ENCODE measurements at regions not wholly inside any gene's neighbourhood (a gene's known extent, or its start where the extent isn't known, plus 50 kb on each side); places are given as distances from the start of the nearest gene placed in this dataset.

GRCh38 chr2:60634438-60634837, 81.0 kb upstream of the BCL11A start:
- no peak for DNase-seq
- TF ChIP-seq GATA1 (IDR thresholded peaks at IDR 0.05; ENCODE audit: low read depth, low read length) (no peak), POLR2A (IDR thresholded peaks at IDR 0.05; ENCODE audit: low read length) (no peak)

DNA sequence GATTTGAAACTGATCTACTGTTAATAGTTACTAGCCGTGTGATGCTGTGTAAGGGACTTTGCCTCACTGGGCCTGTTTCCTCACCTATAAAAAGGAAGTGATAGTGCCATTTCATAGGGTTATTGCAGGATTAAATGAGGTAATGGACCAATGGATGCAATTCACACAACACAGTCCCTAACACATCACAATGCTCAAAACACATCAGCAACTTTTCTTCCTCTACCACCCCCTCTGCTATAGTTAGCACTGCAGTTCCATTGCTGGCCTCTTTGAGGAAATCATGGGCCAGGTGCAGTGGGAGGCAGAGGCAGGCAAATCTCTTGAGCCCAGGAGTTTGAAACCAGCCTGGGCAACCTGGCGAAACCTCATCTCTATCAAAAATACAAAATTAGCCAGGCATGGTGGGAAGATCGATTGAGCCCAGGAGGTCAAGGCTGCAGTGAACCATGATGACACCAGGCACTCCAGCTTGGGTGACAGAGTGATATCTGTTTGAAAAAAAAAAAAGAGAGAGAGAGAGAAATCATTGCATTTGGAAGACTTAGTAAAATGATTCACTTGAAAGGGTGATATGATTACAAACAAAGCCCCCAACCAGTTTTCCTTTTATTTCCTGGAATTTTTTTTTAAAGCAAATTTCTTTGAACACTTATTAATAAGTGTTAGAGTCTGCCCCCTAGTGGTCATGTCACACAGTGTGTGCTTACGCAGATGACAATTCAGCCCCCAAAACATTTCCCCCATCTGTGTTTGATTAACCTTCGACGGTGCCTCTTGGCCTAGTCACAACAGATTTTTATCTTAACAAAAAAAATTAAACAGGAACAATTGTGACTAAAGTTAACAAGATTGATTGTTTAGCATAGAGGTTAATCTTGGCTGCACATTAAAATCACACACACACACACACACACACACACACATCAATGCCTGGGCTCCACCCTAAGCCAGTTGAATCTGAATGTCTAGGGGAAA, 88.6 kb upstream of the BCL11A start:
- no peak for TF ChIP-seq POLR2A (IDR thresholded peaks at IDR 0.05; ENCODE audit: low read length)
- no peak for TF ChIP-seq GATA1 (IDR thresholded peaks at IDR 0.05; ENCODE audit: low read depth, low read length)
- DNase-seq, result peak; percentile 57 to 77

GRCh38 chr2:60643747-60644146, 90.3 kb upstream of the BCL11A start:
- no peak for TF ChIP-seq GATA1 (IDR thresholded peaks at IDR 0.05; ENCODE audit: low read depth, low read length)
- TF ChIP-seq POLR2A (IDR thresholded peaks at IDR 0.05; ENCODE audit: low read length), result no peak
- DNase-seq, result no peak

GRCh38 chr2:60644951-60645350, 91.5 kb upstream of the BCL11A start:
- no peak for DNase-seq
- TF ChIP-seq POLR2A (IDR thresholded peaks at IDR 0.05; ENCODE audit: low read length) (no peak), GATA1 (IDR thresholded peaks at IDR 0.05; ENCODE audit: low read depth, low read length) (no peak)

- TF ChIP-seq GATA1 (IDR thresholded peaks at IDR 0.05; ENCODE audit: low read depth, low read length) (no peak), POLR2A (IDR thresholded peaks at IDR 0.05; ENCODE audit: low read length) (no peak)
Measured at GRCh38 chr2:60648191-60648590, 94.7 kb upstream of the BCL11A start.

GRCh38 chr2:60649721-60650120, 96.3 kb upstream of the BCL11A start:
- TF ChIP-seq GATA1 (IDR thresholded peaks at IDR 0.05; ENCODE audit: low read depth, low read length) (no peak), POLR2A (IDR thresholded peaks at IDR 0.05; ENCODE audit: low read length) (no peak)
- DNase-seq, result no peak

More at GRCh38 chr2:60648191-60648590, 94.7 kb upstream of the BCL11A start:
- no peak for DNase-seq

DNA sequence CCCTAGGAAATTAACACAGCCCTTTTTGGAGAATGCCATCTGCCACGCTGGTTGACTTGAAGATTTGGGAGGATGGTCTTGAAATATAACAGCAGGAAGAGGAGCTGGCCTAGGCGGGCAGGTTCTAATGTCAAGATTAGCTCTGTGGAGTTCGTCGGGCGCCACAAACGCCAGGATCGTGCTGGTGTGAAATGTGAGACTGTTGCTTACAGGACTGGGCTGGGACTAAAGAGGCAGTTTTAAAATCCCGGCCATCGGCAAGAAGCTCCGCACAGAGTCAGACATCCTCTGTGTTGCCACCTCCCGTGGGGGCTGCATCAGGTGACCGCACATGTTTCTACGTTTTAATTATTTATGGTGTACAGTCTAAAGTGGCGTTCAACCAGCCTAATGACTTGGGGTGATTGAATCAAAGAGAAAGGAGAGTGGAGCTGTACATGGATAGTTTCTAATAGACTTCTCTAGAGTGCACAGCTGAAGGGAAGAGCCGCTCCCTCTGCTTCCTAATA, 99.4 kb upstream of the BCL11A start:
- DNase-seq, result no peak
- TF ChIP-seq POLR2A (IDR thresholded peaks at IDR 0.05; ENCODE audit: low read length), result no peak
- TF ChIP-seq GATA1 (IDR thresholded peaks at IDR 0.05; ENCODE audit: low read depth, low read length), result no peak

DNA sequence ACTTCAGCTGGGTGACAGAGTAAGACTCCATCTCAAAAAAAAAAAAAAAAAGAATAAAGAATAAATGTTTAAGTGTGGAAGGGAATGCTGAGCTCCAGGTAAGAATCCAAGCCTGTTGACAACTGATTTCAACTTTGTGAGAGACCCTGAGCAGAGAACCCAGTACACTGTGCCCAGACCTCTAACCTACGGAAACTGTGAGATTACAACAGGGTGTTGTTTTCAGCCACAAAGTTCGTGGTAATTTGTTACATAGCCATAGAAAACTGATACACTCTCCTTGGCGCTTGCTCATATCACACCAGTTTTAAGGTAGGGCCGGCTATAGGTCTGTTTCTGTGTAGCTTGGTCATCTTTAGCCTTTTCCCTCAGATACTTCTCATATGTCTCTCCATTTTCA, 98.4 kb upstream of the PAPOLG start:
- TF ChIP-seq POLR2A (IDR thresholded peaks at IDR 0.05; ENCODE audit: low read length), result no peak
- TF ChIP-seq GATA1 (IDR thresholded peaks at IDR 0.05; ENCODE audit: low read depth, low read length), result no peak
- DNase-seq, result no peak

GRCh38 chr2:60659026-60659425, 97.0 kb upstream of the PAPOLG start:
- no peak for TF ChIP-seq GATA1 (IDR thresholded peaks at IDR 0.05; ENCODE audit: low read depth, low read length)
- no peak for TF ChIP-seq POLR2A (IDR thresholded peaks at IDR 0.05; ENCODE audit: low read length)
- DNase-seq, result no peak

DNA sequence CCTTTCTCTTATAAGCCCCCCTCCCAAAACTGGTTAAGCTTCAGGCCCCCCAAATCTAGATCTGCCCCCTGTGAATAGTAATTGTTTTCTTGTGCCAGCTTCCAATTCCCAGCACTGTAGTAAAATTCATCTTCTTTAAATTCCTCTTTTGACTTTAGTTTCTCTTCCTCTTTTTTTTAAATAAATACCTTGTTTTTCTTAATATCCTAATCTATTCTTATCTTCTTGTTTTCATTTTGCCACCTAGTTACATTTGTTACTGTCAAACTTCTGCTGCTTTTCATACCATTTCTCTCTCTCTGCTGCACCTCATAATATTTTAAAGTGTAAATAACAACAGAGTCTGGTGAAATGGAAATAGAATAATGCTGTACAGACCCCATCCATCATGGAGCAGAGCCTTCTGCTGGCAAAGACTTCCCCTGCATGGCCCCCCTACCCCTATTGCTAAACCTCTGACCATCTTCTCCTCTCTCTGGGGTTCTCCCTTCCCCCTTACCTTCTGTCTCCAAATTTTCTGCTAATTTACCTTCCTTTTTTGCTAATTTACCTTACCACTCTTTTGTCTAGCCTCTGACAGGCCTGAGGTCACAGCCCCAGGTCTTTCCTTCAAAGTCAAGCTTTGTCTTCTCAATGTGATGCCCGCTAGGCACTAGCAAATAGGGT, 94.9 kb upstream of the PAPOLG start:
- DNase-seq, result no peak

GRCh38 chr2:60662781-60663180, 93.3 kb upstream of the PAPOLG start:
- no peak for DNase-seq
- no peak for TF ChIP-seq GATA1 (IDR thresholded peaks at IDR 0.05; ENCODE audit: low read depth, low read length)
- no peak for TF ChIP-seq POLR2A (IDR thresholded peaks at IDR 0.05; ENCODE audit: low read length)

More for the DNA sequence above, 94.9 kb upstream of the PAPOLG start:
- TF ChIP-seq GATA1 (IDR thresholded peaks at IDR 0.05; ENCODE audit: low read depth, low read length) (no peak), POLR2A (IDR thresholded peaks at IDR 0.05; ENCODE audit: low read length) (no peak)

DNA sequence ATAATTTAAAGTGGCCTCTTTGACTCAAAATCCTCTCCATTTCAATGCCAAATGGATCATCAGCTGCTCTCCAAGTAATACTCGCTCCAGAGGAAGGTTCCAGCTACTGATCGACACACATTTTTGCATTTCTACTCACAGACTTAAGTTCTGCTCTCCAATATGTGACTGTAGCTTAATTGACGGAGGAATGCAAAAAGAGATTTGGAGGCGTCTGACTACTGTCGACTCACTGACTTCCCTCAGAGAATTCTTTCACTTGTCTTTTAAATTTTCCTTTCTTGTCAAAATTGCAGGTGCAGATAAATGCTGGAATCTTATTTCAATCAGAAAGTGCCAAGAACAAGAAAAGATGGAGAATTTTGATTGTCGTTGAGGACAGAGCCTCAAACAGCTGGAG, 84.1 kb upstream of the PAPOLG start:
- no peak for TF ChIP-seq POLR2A (IDR thresholded peaks at IDR 0.05; ENCODE audit: low read length)
- no peak for TF ChIP-seq GATA1 (IDR thresholded peaks at IDR 0.05; ENCODE audit: low read depth, low read length)
- DNase-seq, result no peak

DNA sequence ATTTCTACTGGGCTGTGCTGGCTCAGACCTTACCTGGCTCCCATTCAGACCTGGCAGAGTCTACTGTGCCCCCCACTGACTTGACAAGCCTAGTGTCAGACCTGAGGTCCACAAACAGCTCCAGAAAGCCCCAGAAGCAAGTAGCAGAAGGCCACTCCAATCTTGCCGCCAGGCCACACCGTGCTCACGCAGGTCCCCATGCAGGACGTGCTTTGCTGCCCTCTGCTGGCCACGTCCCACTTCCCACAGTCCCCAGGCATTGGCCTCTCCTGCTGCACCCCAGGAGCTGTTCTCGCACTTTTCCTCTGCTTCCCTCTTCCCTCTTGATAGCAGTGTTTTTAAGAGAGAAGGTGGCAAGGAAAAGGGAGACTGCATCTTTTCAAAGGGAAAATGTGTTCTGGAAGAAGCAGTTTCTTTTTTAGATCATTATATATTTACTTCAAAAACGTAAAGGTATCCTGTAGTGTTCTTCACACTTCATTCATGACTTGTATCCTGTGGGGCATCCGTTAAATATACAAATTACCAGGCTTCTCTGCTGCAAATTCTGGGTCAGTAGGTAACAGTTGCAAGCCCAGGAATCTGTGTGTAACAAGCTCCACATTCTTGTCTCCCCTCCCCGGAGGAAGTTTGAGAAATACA, 81.4 kb upstream of the PAPOLG start:
- no peak for TF ChIP-seq POLR2A (IDR thresholded peaks at IDR 0.05; ENCODE audit: low read length)
- no peak for TF ChIP-seq GATA1 (IDR thresholded peaks at IDR 0.05; ENCODE audit: low read depth, low read length)

GRCh38 chr2:60675301-60675700, 80.8 kb upstream of the PAPOLG start:
- TF ChIP-seq POLR2A (IDR thresholded peaks at IDR 0.05; ENCODE audit: low read length) (no peak), GATA1 (IDR thresholded peaks at IDR 0.05; ENCODE audit: low read depth, low read length) (no peak)
- DNase-seq, result no peak

More for the DNA sequence above, 81.4 kb upstream of the PAPOLG start:
- DNase-seq, result peak; percentile 70 to 82

All from erythroblast (primary cell).